Progenitor cell of endocrine pancreas (in vitro differentiated cells): ENCODE measurements at regions not wholly inside any gene's neighbourhood (a gene's known extent, or its start where the extent isn't known, plus 50 kb on each side); places are given as distances from the start of the nearest gene placed in this dataset.
"Not testable (repeated sequence)": the region's sequence is repeated elsewhere in the genome, so short reads cannot be mapped to it uniquely, and the experiment has no call there.

Experiments
- DNase-seq: peaks from one replicate; pipeline ENCODE4 v3.0.0; 2021; ENCODE audit warnings: low spot score; ENCODE audit not compliant: unreplicated experiment
- H3K27ac Mint-ChIP-seq: 2 replicates; pipeline ENCODE4 v1.8.0; 2021; ENCODE audit warnings: mild to moderate bottlenecking, moderate library complexity, mixed read lengths
- H3K27me3 Mint-ChIP-seq: 2 replicates; pipeline ENCODE4 v1.8.0; 2021; ENCODE audit warnings: mixed read lengths
- H3K36me3 Mint-ChIP-seq: 2 replicates; pipeline ENCODE4 v1.8.0; 2022; ENCODE audit warnings: mixed read lengths; ENCODE audit not compliant: insufficient read depth
- H3K4me1 Mint-ChIP-seq: 2 replicates; pipeline ENCODE4 v1.8.0; 2021; ENCODE audit warnings: low read depth, mixed read lengths
- H3K4me3 Mint-ChIP-seq: 2 replicates; pipeline ENCODE4 v1.8.0; 2021; ENCODE audit warnings: low read depth, mild to moderate bottlenecking, moderate library complexity, mixed read lengths
- H3K9me3 Mint-ChIP-seq: 2 replicates; pipeline ENCODE4 v1.8.0; 2021; ENCODE audit warnings: low read depth, mixed read lengths
- CTCF ChIP-seq: fragments of 200-600 bp; sonication (generic); IDR thresholded peaks from one replicate; pipeline ENCODE4 v1.5.0; 2021; ENCODE audit warnings: antibody characterized with exemption, mild to moderate bottlenecking; ENCODE audit not compliant: unreplicated experiment

- no peak for TF ChIP-seq CTCF
- Mint-ChIP-seq H3K27ac (no peak overlapping the region), H3K4me3 (no peak overlapping the region), H3K9me3 (peaks cover 4% of the 10 kb centered on the region), H3K27me3 (no peaks in the 10 kb centered on the region), H3K4me1 (peaks cover 5% of the 10 kb centered on the region), H3K36me3 (no peaks in the 10 kb centered on the region)
- DNase-seq = no peak
Measured at GRCh38 chr3:177498037-177498857, 301.0 kb upstream of the TBL1XR1 start.

- H3K27me3 Mint-ChIP-seq, H3K27ac Mint-ChIP-seq, H3K4me1 Mint-ChIP-seq, H3K36me3 Mint-ChIP-seq, H3K4me3 Mint-ChIP-seq, H3K9me3 Mint-ChIP-seq, DNase-seq: not testable (repeated sequence)
Measured at GRCh38 chr3:177499039-177499438, 301.8 kb upstream of the TBL1XR1 start.

- H3K27ac Mint-ChIP-seq = peak overlapping the region; percentile 6
- H3K9me3 Mint-ChIP-seq = peaks cover 4% of the 10 kb centered on the region
- no peaks in the 10 kb centered on the region for H3K27me3 Mint-ChIP-seq
- peaks cover 5% of the 10 kb centered on the region for H3K4me1 Mint-ChIP-seq
- no peak for TF ChIP-seq CTCF
- no peak overlapping the region for H3K4me3 Mint-ChIP-seq
- H3K36me3 Mint-ChIP-seq = no peaks in the 10 kb centered on the region
- no peak for DNase-seq
Measured at GRCh38 chr3:177499779-177500423, 302.6 kb upstream of the TBL1XR1 start.

GRCh38 chr3:177510693-177511216, 313.5 kb upstream of the TBL1XR1 start:
- Mint-ChIP-seq H3K27ac (no peak overlapping the region), H3K36me3 (no peaks in the 10 kb centered on the region), H3K27me3 (no peaks in the 10 kb centered on the region), H3K4me3 (no peak overlapping the region), H3K9me3 (no peaks in the 10 kb centered on the region), H3K4me1 (peaks cover 4% of the 10 kb centered on the region)
- no peak for DNase-seq
- TF ChIP-seq CTCF = no peak

DNA sequence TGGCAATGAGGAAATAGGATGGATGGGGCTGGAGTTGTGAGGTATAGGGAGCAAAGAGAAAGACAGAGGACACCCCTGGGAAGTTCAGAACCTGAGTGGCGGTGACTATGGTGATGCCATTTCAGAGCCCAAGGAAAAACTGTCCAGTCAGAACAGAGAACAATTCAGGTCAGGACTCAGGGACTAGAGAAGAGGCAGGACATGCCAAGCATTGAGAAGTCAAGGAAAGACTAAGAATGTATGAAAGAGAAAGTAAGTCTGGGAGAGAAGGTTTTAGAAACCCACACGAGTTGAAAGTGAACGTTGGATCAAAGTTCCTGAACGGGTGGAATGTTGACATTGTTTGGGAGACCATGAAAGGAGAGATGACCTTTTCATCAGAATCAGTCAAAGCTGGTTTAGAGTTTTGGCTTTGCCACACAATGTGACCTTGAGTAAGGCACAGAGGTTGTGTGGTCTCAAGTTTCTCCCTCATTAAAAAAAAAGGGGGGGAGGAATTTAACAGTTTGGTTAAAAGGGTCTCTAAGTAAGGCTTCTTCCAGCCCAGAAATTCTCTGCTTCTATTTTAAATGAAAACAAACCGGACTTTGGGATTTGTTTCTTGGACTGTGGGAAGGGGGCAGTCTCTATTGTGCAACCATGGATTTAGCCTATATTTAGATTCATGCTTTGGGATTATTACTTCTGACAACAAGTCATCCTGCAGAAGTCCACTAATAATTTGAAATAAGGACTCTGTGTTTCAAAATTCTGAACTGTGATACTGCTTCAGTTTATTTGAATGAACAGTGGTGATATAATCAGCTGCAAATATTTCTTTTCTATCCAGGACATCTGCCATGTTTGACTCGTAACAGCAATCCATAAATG, 315.9 kb upstream of the TBL1XR1 start:
- TF ChIP-seq CTCF = no peak
- H3K27ac Mint-ChIP-seq = no peak overlapping the region
- peaks cover 4% of the 10 kb centered on the region for H3K4me1 Mint-ChIP-seq
- DNase-seq = no peak
- H3K9me3 Mint-ChIP-seq = no peaks in the 10 kb centered on the region
- H3K27me3 Mint-ChIP-seq = no peaks in the 10 kb centered on the region
- no peak overlapping the region for H3K4me3 Mint-ChIP-seq
- H3K36me3 Mint-ChIP-seq = no peaks in the 10 kb centered on the region
